A549 (cell line): ENCODE measurements at regions not wholly inside any gene's neighbourhood (a gene's known extent, or its start where the extent isn't known, plus 50 kb on each side); places are given as distances from the start of the nearest gene placed in this dataset.

ENCODE experiments used
- ATAC-seq, 2 experiments: fragments of 200-7000 bp in 1 of 2; fragments of >200 bp in 1 of 2; cut with Nextera tagmentation in 1 of 2; cut with Tn5 transposase in 1 of 2; 3 replicates each; pipeline versions ENCODE4 v1.8.0 to v1.9.1; 2018 to 2020; ENCODE audit warnings: mild to moderate bottlenecking in 1 of 2, moderate library complexity in 1 of 2
- CTCF ChIA-PET: fragments of 300-600 bp; sonication (Branson Sonifier 250); formaldehyde crosslinking; extraction: SDS; loops from one replicate; lab custom pipeline; 2021; ENCODE audit warnings: antibody characterized with exemption, inconsistent platforms; lab: Yijun Ruan, JAX
- POLR2A ChIA-PET: fragments of 350-600 bp; formaldehyde crosslinking; extraction: SDS; loops from one replicate; lab custom pipeline; 2021; ENCODE audit warnings: antibody characterized with exemption, inconsistent platforms; lab: Yijun Ruan, JAX
- DNase-seq, 2 experiments: peaks; one replicate each; pipeline versions ENCODE4 v3.0.0 to v3.0.0-alpha.2; 2011 to 2016; ENCODE audit warnings: low read depth in 1 of 2, low spot score in 1 of 2
- FAIRE-seq: peaks from 2 replicates; lab custom pipeline; 2011; peaks lifted over from hg19 to GRCh38; lab: Jason Lieb, UNC
- H3K27ac ChIP-seq, 2 experiments: fragments of >200 bp; sonication (Bioruptor Twin); formaldehyde crosslinking; 3 replicates each; pipeline ENCODE4 v1.5.1; 2016 to 2017
- H3K4me1 ChIP-seq: fragments of >200 bp; sonication (Bioruptor Twin); formaldehyde crosslinking; 3 replicates; pipeline ENCODE4 v1.6.1; 2016
- H3K4me2 ChIP-seq: fragments of >200 bp; sonication (Bioruptor Twin); formaldehyde crosslinking; 3 replicates; pipeline ENCODE4 v1.6.1; 2016
- H3K4me3 ChIP-seq: fragments of >200 bp; sonication (Bioruptor Twin); formaldehyde crosslinking; 3 replicates; pipeline ENCODE4 v1.5.1; 2016
- H3K9me3 ChIP-seq: fragments of >200 bp; sonication (Bioruptor Twin); formaldehyde crosslinking; 3 replicates; pipeline ENCODE4 v1.6.1; 2016
- CBX2 ChIP-seq: fragments of 200-600 bp; sonication (generic); IDR thresholded peaks from 2 replicates; pipeline ENCODE4 v1.6.1; 2016; ENCODE audit warnings: low read depth, mild to moderate bottlenecking, borderline replicate concordance
- CBX8 ChIP-seq: fragments of 200-600 bp; sonication (generic); IDR thresholded peaks from 2 replicates; pipeline ENCODE4 v1.6.1; 2016
- CHD4 ChIP-seq: fragments of 200-600 bp; sonication (generic); IDR thresholded peaks from 2 replicates; pipeline ENCODE4 v1.6.1; 2016; ENCODE audit warnings: antibody characterized with exemption, mild to moderate bottlenecking, borderline replicate concordance
- EHF ChIP-seq: fragments of 250-450 bp; sonication (Bioruptor Pico); IDR thresholded peaks from 2 replicates; pipeline ENCODE4 v1.5.0; 2020; ENCODE audit warnings: mild to moderate bottlenecking
- EHMT2 ChIP-seq: fragments of 200-600 bp; sonication (generic); IDR thresholded peaks from 2 replicates; pipeline ENCODE4 v1.6.1; 2016; ENCODE audit warnings: antibody characterized with exemption, low read depth, mild to moderate bottlenecking, moderate library complexity
- EP300 ChIP-seq, 2 experiments: fragments of >200 bp; sonication (Bioruptor Twin); formaldehyde crosslinking; IDR thresholded peaks; 2 replicates in 1 of 2; 3 replicates in 1 of 2; pipeline ENCODE4 v1.6.1; 2016 to 2017
- ESRRA ChIP-seq: fragments of 150-350 bp; IDR thresholded peaks from 2 replicates; pipeline ENCODE4 v1.6.1; 2014; ENCODE audit warnings: mild to moderate bottlenecking, low read length, borderline replicate concordance
- FOSL2 ChIP-seq, 2 experiments: fragments of 450-650 bp in 1 of 2; fragments of >200 bp in 1 of 2; sonication (Bioruptor Twin) in 1 of 2; formaldehyde crosslinking; IDR thresholded peaks; 2 replicates each; pipeline versions ENCODE4 v1.5.0 to v1.6.1; 2016 to 2020; ENCODE audit warnings: mild to moderate bottlenecking in 1 of 2, moderate library complexity in 1 of 2
- FOXS1 ChIP-seq: fragments of 250-450 bp; sonication (Bioruptor Pico); IDR thresholded peaks from 2 replicates; pipeline ENCODE4 v1.5.0; 2020; ENCODE audit warnings: mild to moderate bottlenecking, moderate library complexity
- HDAC2 ChIP-seq: fragments of 200-600 bp; sonication (generic); IDR thresholded peaks from 2 replicates; pipeline ENCODE4 v1.6.1; 2016
- HEYL ChIP-seq: fragments of 250-450 bp; sonication (Bioruptor Pico); IDR thresholded peaks from 2 replicates; pipeline ENCODE4 v1.8.0; 2021; ENCODE audit warnings: mild to moderate bottlenecking, moderate library complexity
- HOXA7 ChIP-seq: fragments of 250-450 bp; sonication (Bioruptor Pico); IDR thresholded peaks from 2 replicates; pipeline ENCODE4 v1.5.0; 2020; ENCODE audit warnings: mild to moderate bottlenecking, moderate library complexity
- JUNB ChIP-seq: fragments of >200 bp; sonication (Bioruptor Twin); formaldehyde crosslinking; IDR thresholded peaks from 2 replicates; pipeline ENCODE4 v1.6.1; 2016
- KDM1A ChIP-seq: fragments of 200-600 bp; sonication (generic); IDR thresholded peaks from 2 replicates; pipeline ENCODE4 v1.6.1; 2016; ENCODE audit warnings: low read depth, mild to moderate bottlenecking
- MYC ChIP-seq: IDR thresholded peaks from 2 replicates; pipeline ENCODE4 v1.6.1; 2012; ENCODE audit warnings: mild to moderate bottlenecking, inconsistent platforms, low read length, improper control_type of control experiment, borderline replicate concordance
- NR3C1 ChIP-seq: fragments of >200 bp; sonication (Bioruptor Twin); formaldehyde crosslinking; IDR thresholded peaks from 3 replicates; pipeline ENCODE4 v1.6.1; 2017
- PHF8 ChIP-seq: fragments of 200-600 bp; sonication (generic); IDR thresholded peaks from 2 replicates; pipeline ENCODE4 v1.6.1; 2016; ENCODE audit warnings: low read depth, mild to moderate bottlenecking, antibody characterized with exemption, moderate library complexity, borderline replicate concordance
- POLR2A ChIP-seq: IDR thresholded peaks from 2 replicates; pipeline ENCODE4 v1.6.1; 2012; ENCODE audit warnings: mild to moderate bottlenecking, low read length
- POLR2AphosphoS2 ChIP-seq: conservative IDR thresholded peaks from 2 replicates; pipeline ENCODE4 v1.6.1; 2012; ENCODE audit warnings: low read length, improper control_type of control experiment, inconsistent platforms
- RAD21 ChIP-seq, 2 experiments: fragments of >200 bp in 1 of 2; sonication (Bioruptor Twin) in 1 of 2; formaldehyde crosslinking in 1 of 2; IDR thresholded peaks in 1 of 2; conservative IDR thresholded peaks in 1 of 2; 2 replicates in 1 of 2; 3 replicates in 1 of 2; pipeline ENCODE4 v1.6.1; 2012 to 2018; ENCODE audit warnings: inconsistent platforms in 1 of 2
- RARB ChIP-seq: fragments of 250-450 bp; sonication (Bioruptor Pico); IDR thresholded peaks from 2 replicates; pipeline ENCODE4 v1.8.0; 2021; ENCODE audit warnings: mild to moderate bottlenecking, moderate library complexity
- RCOR1 ChIP-seq: fragments of 150-350 bp; IDR thresholded peaks from 2 replicates; pipeline ENCODE4 v1.6.1; 2014; ENCODE audit warnings: antibody characterized with exemption, low read length, low read depth
- RNF2 ChIP-seq: fragments of 200-600 bp; sonication (generic); IDR thresholded peaks from 2 replicates; pipeline ENCODE4 v1.6.1; 2016; ENCODE audit warnings: low read depth, mild to moderate bottlenecking, antibody characterized with exemption, moderate library complexity, borderline replicate concordance
- SMC3 ChIP-seq: fragments of >200 bp; sonication (Bioruptor Twin); formaldehyde crosslinking; IDR thresholded peaks from 3 replicates; pipeline ENCODE4 v1.6.1; 2018; ENCODE audit warnings: inconsistent platforms
- SREBF2 ChIP-seq: fragments of 450-650 bp; IDR thresholded peaks from 2 replicates; pipeline ENCODE4 v1.6.1; 2014; ENCODE audit warnings: mild to moderate bottlenecking, moderate library complexity
- ZFP36 ChIP-seq: fragments of 450-650 bp; IDR thresholded peaks from 2 replicates; pipeline ENCODE4 v1.6.1; 2014; ENCODE audit warnings: borderline replicate concordance; ENCODE audit not compliant: partially characterized antibody
- ZNF302 ChIP-seq: fragments of 250-450 bp; sonication (Bioruptor Pico); IDR thresholded peaks from 2 replicates; pipeline ENCODE4 v1.9.0; 2021; ENCODE audit warnings: inconsistent platforms, mild to moderate bottlenecking, moderate library complexity
- WGBS: methylation state at CpG from one replicate; pipeline ENCODE4 v1.1.6; 2017; ENCODE audit errors: missing lambda C conversion rate; 5-methylcytosine and 5-hydroxymethylcytosine counted together
- TF ChIP-seq, protein P1 (sequence below): IDR thresholded peaks from 2 replicates; pipeline ENCODE4 v1.6.1; 2012; ENCODE audit warnings: low read depth, borderline replicate concordance
- TF ChIP-seq, protein P2 (sequence below): IDR thresholded peaks from 2 replicates; pipeline ENCODE4 v1.6.1; 2012
- TF ChIP-seq, protein P3 (sequence below): fragments of 450-650 bp; IDR thresholded peaks from 2 replicates; pipeline ENCODE4 v1.6.1; 2014; ENCODE audit warnings: antibody characterized with exemption
- TF ChIP-seq, protein P4 (sequence below): fragments of 200-600 bp; sonication (generic); IDR thresholded peaks from 2 replicates; pipeline ENCODE4 v1.6.1; 2016; ENCODE audit warnings: antibody characterized with exemption, mild to moderate bottlenecking, moderate library complexity

DNA sequence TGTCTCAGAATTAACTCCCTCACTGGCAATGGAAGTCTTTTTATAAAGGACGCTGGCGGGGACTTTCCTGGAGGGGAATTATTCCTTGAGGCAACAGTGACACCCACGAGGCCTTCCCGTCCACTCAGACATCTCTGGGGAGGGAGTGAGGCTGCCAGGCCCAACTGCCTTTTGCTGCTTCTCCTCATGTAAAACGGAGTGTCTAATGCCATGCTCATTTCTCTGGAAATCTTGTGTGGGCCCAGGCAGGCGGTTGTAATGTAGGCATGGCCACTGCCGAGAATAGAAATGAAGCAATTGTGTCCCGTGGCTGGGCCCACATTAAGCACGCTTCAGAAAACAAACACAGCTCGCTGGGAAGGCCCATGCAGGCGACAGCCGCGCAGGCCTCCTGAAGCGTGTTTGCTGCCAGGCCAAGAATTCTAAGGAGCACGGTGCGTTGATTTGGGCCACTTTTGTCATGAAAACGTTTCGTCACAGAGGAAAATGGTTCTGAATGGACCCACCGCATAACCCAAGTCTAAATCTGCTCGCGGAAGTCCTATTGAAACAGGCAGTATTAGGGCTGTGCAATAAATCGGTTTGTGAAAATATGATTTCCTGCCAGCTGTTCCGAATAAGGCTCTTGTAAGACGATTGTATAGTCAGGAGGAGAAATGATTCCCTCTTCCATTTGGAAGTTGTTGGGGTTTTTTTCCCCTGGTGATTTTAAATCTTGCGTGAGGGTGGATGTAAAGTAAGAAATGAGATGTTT lies 104.2 kb upstream of the CHST15 start:
- no peak overlapping the region for H3K4me3 ChIP-seq
- DNase-seq = no peak
- no peak overlapping the region for H3K4me2 ChIP-seq
- no peak for ATAC-seq
- H3K27ac ChIP-seq = no peak overlapping the region
- WGBS = 81% methylated on average over 25 of the region's 25 CpGs
- ChIA-PET POLR2A (no interaction called here), CTCF (no interaction called here)
- TF ChIP-seq CBX2 (no peak), RAD21 (conservative IDR thresholded peaks at IDR 0.05 in 1 of 2, IDR thresholded peaks at IDR 0.05 in 1 of 2) (no peak), RNF2 (no peak), EHF (no peak), CHD4 (no peak), ZNF302 (CRISPR knock-in tag) (no peak), EP300 (IDR thresholded peaks at IDR 0.05) (no peak)
- FAIRE-seq = no peak
- no peaks in the 10 kb centered on the region for H3K9me3 ChIP-seq
- no peaks in the 10 kb centered on the region for H3K4me1 ChIP-seq

DNA sequence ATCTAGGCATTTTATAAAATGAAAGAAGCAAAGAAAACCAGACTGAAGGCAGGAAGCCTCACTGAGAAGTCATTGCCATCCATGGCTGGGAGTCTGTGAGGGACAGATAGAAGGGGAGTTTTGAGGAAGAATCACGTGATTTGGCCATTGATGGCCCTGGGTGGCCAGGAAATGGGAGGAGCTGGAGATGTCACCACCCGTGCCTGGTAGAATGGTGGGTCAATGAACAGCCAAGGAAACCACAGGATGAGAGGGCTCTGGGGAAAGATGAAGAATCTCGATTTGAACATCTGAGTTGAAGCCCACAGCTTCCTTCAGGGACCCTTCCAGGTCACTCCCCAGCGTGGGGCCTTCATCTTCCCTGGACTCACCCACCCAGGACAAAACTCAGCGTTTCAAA lies 103.3 kb upstream of the CHST15 start:
- Histone ChIP-seq H3K27ac (no peak overlapping the region), H3K4me1 (no peaks in the 10 kb centered on the region), H3K9me3 (no peaks in the 10 kb centered on the region), H3K4me2 (no peak overlapping the region), H3K4me3 (no peak overlapping the region)
- no peak for TF ChIP-seq EHMT2
- TF ChIP-seq ZNF302 (CRISPR knock-in tag) = no peak
- no peak for TF ChIP-seq SREBF2
- no peak for TF ChIP-seq POLR2A
- no peak for TF ChIP-seq JUNB
- no peak for TF ChIP-seq SMC3
- DNase-seq (no peak), FAIRE-seq (no peak), ATAC-seq (no peak)
- ChIA-PET CTCF (interaction anchor here (0.7 to 1.2 kb wide), 2 partner anchors 10 to 186 kb away, joined by 3 read pairs; no protein-coding TSS in a partner anchor), POLR2A (no interaction called here)
- WGBS = 35% methylated on average over 5 of the region's 5 CpGs

DNA sequence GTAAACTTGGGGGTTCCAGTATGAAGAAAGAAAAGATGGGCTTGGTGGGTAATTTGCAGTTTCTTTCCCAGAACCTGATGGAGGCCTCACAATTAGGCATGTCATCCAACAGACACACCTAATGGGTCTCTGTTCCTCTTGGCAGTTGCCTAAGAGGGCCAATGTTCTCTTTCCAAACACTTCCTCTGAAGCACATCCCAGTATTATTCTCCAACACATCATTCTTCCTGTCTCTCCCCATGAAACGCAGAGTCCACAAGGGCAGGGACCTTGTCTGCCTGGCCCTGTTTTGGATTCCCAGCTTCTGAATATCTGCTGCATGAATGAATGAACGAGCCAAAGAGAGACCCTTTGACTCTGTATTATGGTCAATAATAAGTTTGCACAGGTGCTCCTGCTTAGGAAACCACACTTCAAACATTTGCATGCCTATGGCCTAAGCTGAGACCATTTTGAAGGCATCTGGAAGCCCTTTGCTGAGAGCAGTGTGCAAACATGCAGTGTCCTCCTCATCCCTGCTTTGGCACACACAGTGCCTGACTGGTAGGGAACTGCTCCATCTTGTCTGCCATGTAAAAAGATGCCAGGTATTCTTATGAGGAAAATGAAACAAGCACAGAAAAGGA lies 100.9 kb upstream of the CHST15 start:
- H3K4me1 ChIP-seq = no peaks in the 10 kb centered on the region
- H3K4me3 ChIP-seq = no peak overlapping the region
- ATAC-seq = no peak
- WGBS = 35% methylated on average over 2 of the region's 2 CpGs
- no peaks in the 10 kb centered on the region for H3K9me3 ChIP-seq
- TF ChIP-seq RCOR1 (no peak), HEYL (no peak), MYC (no peak), POLR2AphosphoS2 (no peak), ZFP36 (no peak), KDM1A (no peak), PHF8 (no peak), CBX8 (no peak), ESRRA (no peak), FOXS1 (no peak), HDAC2 (no peak), NR3C1 (no peak), HOXA7 (no peak), POLR2A (no peak), FOSL2 (IDR thresholded peaks at IDR 0.05) (no peak), FOSL2 (CRISPR knock-in tag; IDR thresholded peaks at IDR 0.05) (no peak), RARB (CRISPR knock-in tag) (no peak)
- TF ChIP-seq, protein P1, sequence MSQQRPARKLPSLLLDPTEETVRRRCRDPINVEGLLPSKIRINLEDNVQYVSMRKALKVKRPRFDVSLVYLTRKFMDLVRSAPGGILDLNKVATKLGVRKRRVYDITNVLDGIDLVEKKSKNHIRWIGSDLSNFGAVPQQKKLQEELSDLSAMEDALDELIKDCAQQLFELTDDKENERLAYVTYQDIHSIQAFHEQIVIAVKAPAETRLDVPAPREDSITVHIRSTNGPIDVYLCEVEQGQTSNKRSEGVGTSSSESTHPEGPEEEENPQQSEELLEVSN = no peak
- TF ChIP-seq, protein P2, sequence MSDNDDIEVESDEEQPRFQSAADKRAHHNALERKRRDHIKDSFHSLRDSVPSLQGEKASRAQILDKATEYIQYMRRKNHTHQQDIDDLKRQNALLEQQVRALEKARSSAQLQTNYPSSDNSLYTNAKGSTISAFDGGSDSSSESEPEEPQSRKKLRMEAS = no peak
- TF ChIP-seq, protein P3, sequence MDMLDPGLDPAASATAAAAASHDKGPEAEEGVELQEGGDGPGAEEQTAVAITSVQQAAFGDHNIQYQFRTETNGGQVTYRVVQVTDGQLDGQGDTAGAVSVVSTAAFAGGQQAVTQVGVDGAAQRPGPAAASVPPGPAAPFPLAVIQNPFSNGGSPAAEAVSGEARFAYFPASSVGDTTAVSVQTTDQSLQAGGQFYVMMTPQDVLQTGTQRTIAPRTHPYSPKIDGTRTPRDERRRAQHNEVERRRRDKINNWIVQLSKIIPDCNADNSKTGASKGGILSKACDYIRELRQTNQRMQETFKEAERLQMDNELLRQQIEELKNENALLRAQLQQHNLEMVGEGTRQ = no peak
- TF ChIP-seq, protein P4, sequence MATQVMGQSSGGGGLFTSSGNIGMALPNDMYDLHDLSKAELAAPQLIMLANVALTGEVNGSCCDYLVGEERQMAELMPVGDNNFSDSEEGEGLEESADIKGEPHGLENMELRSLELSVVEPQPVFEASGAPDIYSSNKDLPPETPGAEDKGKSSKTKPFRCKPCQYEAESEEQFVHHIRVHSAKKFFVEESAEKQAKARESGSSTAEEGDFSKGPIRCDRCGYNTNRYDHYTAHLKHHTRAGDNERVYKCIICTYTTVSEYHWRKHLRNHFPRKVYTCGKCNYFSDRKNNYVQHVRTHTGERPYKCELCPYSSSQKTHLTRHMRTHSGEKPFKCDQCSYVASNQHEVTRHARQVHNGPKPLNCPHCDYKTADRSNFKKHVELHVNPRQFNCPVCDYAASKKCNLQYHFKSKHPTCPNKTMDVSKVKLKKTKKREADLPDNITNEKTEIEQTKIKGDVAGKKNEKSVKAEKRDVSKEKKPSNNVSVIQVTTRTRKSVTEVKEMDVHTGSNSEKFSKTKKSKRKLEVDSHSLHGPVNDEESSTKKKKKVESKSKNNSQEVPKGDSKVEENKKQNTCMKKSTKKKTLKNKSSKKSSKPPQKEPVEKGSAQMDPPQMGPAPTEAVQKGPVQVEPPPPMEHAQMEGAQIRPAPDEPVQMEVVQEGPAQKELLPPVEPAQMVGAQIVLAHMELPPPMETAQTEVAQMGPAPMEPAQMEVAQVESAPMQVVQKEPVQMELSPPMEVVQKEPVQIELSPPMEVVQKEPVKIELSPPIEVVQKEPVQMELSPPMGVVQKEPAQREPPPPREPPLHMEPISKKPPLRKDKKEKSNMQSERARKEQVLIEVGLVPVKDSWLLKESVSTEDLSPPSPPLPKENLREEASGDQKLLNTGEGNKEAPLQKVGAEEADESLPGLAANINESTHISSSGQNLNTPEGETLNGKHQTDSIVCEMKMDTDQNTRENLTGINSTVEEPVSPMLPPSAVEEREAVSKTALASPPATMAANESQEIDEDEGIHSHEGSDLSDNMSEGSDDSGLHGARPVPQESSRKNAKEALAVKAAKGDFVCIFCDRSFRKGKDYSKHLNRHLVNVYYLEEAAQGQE = no peak
- TF ChIP-seq, all 56 proteins: peak for 0
- DNase-seq (no peak), FAIRE-seq (no peak)
- POLR2A ChIA-PET = no interaction called here
- Histone ChIP-seq H3K4me2 (no peak overlapping the region), H3K27ac (no peak overlapping the region)
- CTCF ChIA-PET = interaction anchor here (1.1 kb wide), 1 partner anchor 9 kb away, joined by 5 read pairs; no protein-coding TSS in a partner anchor
